ENCODE measurements at regions not wholly inside any gene's neighbourhood (a gene's known extent, or its start where the extent isn't known, plus 50 kb on each side); places are given as distances from the start of the nearest gene placed in this dataset.

DNA sequence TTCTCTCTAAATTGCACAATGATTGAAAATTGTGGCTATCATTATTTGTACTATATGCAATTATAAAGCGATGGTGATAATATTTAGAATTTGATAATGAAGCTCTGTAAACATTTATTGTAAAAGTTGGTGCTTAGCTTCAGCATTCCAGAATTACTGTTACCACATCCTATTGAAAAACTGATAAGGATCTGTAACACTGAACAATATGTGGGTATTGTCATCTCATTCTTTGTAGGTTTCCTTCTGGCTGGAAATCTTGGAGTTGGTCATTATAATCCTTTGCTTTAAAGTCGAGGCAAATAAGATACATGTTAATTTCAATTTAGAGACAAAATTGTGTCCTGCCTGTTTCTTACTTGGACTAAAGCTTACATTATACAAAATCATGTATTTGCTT is 323.4 kb upstream of the GOLIM4 start:
- TF ChIP-seq, protein P1, sequence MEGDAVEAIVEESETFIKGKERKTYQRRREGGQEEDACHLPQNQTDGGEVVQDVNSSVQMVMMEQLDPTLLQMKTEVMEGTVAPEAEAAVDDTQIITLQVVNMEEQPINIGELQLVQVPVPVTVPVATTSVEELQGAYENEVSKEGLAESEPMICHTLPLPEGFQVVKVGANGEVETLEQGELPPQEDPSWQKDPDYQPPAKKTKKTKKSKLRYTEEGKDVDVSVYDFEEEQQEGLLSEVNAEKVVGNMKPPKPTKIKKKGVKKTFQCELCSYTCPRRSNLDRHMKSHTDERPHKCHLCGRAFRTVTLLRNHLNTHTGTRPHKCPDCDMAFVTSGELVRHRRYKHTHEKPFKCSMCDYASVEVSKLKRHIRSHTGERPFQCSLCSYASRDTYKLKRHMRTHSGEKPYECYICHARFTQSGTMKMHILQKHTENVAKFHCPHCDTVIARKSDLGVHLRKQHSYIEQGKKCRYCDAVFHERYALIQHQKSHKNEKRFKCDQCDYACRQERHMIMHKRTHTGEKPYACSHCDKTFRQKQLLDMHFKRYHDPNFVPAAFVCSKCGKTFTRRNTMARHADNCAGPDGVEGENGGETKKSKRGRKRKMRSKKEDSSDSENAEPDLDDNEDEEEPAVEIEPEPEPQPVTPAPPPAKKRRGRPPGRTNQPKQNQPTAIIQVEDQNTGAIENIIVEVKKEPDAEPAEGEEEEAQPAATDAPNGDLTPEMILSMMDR (IDR thresholded peaks at IDR 0.05) = no peak
- Histone ChIP-seq H3K9me3 (no peaks in the 10 kb centered on the region), H3K4me1 (no peaks in the 10 kb centered on the region), H3K27ac (no peak overlapping the region), H3K36me3 (no peaks in the 10 kb centered on the region), H3K27me3 (no peaks in the 10 kb centered on the region), H3K4me3 (no peak overlapping the region)
- intact Hi-C loops (cut with DNase I) = no loop called here
- no peak for DNase-seq (ENCODE audit: low spot score in 2 of 2)

DNA sequence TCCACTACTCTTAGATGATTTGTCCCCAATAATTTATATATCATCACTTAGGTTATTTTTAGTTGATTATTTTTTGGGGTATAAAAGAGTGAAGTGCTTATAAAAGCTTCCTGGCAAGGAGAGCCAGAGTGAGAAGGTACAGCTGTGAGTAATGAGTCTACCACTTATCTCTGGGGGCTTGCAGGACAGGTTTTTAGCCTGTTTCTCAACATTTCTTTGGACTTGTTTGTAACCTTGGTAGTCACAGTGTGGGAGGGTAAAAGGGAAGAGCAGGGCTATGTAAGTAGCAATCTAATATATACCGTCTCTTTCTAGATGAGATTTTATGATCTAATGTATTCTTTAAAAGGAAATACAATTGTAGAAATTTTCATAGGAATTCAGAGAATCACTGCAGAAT is 321.3 kb upstream of the GOLIM4 start:
- Histone ChIP-seq H3K4me1 (no peaks in the 10 kb centered on the region), H3K36me3 (no peaks in the 10 kb centered on the region)

DNA sequence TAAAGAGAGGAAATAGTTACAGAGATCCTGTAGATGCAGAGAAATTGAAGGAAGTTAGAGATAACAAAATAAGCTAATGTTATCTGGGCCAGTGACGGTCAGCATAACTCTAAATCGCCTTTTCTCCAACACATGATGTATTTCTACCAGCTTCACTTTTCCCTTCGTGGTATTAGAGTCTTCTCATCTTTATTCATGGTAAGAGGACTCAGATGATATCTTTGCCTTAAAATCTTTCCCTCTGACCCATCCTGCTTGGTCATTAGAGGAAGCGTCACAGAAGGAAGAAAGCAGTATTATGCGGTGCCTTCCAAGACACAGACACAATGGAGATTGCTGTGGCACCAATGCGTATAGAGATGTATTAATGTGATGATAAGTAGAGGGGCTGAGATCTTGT is 320.7 kb upstream of the GOLIM4 start:
- no peak for DNase-seq (ENCODE audit: low spot score in 2 of 2)
- intact Hi-C loops (cut with DNase I) = no loop called here
- Histone ChIP-seq H3K27me3 (no peaks in the 10 kb centered on the region), H3K27ac (no peak overlapping the region), H3K9me3 (no peaks in the 10 kb centered on the region), H3K4me1 (no peaks in the 10 kb centered on the region), H3K4me3 (no peak overlapping the region), H3K36me3 (no peaks in the 10 kb centered on the region)
- TF ChIP-seq, protein P1 (IDR thresholded peaks at IDR 0.05) = no peak

More for the DNA sequence above, 321.3 kb upstream of the GOLIM4 start:
- DNase-seq (ENCODE audit: low spot score in 2 of 2) = no peak
- no peak overlapping the region for H3K27ac ChIP-seq
- H3K9me3 ChIP-seq = no peaks in the 10 kb centered on the region
- no peaks in the 10 kb centered on the region for H3K27me3 ChIP-seq
- H3K4me3 ChIP-seq = no peak overlapping the region
- intact Hi-C loops (cut with DNase I) = no loop called here
- TF ChIP-seq, protein P1 (IDR thresholded peaks at IDR 0.05) = no peak

DNA sequence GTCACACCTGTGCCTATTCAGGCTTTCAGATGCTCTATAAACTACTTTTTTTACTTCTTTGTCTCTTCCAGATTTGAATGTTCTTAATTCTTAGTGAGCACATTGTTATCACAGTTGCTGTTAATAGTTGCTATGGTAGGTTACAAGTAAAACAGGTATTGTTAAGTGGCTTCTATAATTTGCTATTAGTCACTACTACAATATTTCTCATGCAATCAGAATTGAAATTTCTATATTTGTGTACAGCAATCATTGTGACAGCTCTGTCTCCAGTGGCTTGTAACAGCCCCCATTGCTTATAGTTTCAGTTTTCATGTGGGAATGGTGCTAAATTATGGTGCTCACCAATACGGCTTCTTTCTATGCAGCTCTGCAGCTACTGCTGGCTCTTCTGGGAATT is 318.4 kb upstream of the GOLIM4 start:
- H3K4me3 ChIP-seq = no peak overlapping the region
- H3K4me1 ChIP-seq = no peaks in the 10 kb centered on the region
- no peaks in the 10 kb centered on the region for H3K9me3 ChIP-seq
- no peaks in the 10 kb centered on the region for H3K36me3 ChIP-seq
- H3K27ac ChIP-seq = no peak overlapping the region
- no peak for DNase-seq (ENCODE audit: low spot score in 2 of 2)
- TF ChIP-seq, protein P1 (IDR thresholded peaks at IDR 0.05) = no peak
- intact Hi-C loops (cut with DNase I) = no loop called here
- no peaks in the 10 kb centered on the region for H3K27me3 ChIP-seq

DNA sequence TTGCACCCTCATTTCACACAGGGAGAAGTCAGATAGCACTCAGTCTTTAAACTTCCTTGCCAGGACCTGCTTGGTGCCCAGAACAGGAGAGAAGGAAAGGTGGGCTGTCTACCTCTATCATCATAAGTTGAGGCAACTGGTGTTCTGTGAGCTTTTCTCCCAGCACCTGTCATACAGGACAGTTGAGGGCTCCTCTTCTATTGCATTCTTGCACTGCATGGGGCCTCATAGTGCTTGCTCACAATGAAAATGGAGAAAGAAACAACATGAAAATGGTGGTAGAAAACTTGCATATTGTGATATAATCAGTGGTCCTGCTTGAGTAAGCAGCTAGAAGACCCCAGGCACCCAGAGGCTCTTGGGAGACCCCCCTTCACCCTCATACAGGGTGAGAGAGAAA is 311.7 kb upstream of the GOLIM4 start:
- Histone ChIP-seq H3K27ac (no peak overlapping the region), H3K4me3 (no peak overlapping the region), H3K4me1 (no peaks in the 10 kb centered on the region), H3K9me3 (no peaks in the 10 kb centered on the region), H3K27me3 (no peaks in the 10 kb centered on the region), H3K36me3 (no peaks in the 10 kb centered on the region)
- DNase-seq (ENCODE audit: low spot score in 2 of 2) = no peak
- intact Hi-C loops (cut with DNase I) = no loop called here
- TF ChIP-seq, protein P1 (IDR thresholded peaks at IDR 0.05) = no peak

DNA sequence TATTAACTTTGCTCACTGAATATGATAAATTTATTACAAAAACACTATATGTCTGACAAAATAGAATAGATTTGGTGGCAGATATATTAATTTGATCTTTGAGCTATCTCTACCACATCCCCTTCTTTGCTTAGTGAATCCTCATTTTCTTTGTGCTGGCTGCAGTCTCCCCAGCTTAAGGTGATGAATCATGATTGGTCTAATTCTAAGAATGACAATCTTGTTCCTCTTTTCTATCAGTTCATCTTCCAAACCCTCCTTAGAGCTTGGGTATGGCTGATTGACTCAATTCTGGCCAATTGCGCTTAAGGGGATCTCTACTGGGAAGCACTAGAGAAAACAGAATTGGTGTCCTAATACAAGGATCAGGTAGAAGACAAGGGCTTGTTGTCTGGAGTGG is 309.6 kb upstream of the GOLIM4 start:
- Histone ChIP-seq H3K4me3 (no peak overlapping the region), H3K27ac (no peak overlapping the region), H3K9me3 (no peaks in the 10 kb centered on the region), H3K36me3 (no peaks in the 10 kb centered on the region), H3K4me1 (no peaks in the 10 kb centered on the region), H3K27me3 (no peaks in the 10 kb centered on the region)
- no peak for DNase-seq (ENCODE audit: low spot score in 2 of 2)
- intact Hi-C loops (cut with DNase I) = no loop called here
- TF ChIP-seq, protein P1 (IDR thresholded peaks at IDR 0.05) = no peak
